NCI-H187 (cell line): ENCODE measurements at regions not wholly inside any gene's neighbourhood (a gene's known extent, or its start where the extent isn't known, plus 50 kb on each side); places are given as distances from the start of the nearest gene placed in this dataset.
"Not testable (repeated sequence)": the region's sequence is repeated elsewhere in the genome, so short reads cannot be mapped to it uniquely, and the experiment has no call there.

Experiments
- DNase-seq, 2 experiments: peaks; one replicate each; lab custom pipeline; 2025; lab: John Stamatoyannopoulos, UW

- no peak for DNase-seq
Measured at GRCh38 chr1:172837816-172838679, 179.1 kb downstream of the FASLG start.

- no peak for DNase-seq
Measured at GRCh38 chr1:172838680-172839313, 179.9 kb downstream of the FASLG start.

DNA sequence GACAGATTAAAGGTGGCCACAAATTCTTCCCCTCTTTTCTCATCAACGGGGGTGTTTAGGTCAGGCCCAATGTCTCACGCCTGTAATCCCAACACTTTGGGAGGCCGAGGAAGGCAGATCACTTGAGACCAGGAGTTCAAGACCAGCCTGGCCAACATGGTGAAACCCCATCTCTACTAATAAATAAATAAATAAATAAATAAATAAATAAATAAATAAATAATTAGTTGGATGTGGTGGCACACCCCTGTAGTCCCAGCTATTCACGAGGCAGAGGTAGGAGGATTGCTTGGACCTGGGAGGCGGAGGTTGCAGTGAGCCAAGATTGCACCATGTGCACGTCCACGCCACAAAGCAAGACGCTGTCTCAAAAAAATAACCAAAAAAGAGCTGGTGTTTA is 180.7 kb downstream of the FASLG start:
- DNase-seq: not testable (repeated sequence)

DNA sequence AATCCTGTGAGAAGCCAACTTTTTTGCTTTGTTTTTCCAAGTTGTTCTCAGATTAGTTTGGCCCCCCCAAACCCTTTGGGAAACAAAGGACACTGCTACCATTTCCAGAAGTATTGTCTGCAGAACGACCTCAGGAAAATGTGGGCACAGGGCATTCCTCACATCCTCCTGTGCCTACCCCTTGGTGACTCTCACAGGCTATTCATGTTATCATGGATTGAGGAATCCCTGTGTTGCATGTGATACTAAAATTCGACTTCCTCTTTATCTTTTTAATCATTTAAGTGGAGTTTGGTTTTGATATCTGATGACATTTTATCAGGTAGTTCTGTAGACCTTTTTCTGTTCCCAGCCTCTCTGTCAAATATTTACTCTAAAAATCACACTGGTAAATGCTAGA is 184.5 kb downstream of the FASLG start:
- DNase-seq: no peak

DNA sequence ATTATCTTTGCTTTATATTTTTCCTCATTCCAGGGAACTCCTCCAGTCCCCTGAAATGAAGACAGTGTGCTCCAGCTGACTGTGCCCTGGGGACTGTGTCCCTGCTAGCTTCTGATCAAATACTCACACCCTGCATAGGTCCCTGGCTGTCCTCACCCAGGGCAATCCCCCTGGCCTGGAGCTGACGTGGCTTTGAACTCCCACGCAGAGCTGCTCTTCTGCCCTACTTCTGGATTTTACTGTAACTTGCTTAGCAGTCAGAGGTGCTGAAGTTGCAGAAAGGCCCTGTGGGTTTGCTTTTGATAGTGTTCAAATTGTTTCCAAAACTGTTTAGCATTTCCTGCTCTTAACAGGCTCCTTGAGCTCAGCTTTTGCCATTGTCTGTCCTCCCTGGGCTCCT is 186.5 kb downstream of the FASLG start:
- no peak for DNase-seq

DNA sequence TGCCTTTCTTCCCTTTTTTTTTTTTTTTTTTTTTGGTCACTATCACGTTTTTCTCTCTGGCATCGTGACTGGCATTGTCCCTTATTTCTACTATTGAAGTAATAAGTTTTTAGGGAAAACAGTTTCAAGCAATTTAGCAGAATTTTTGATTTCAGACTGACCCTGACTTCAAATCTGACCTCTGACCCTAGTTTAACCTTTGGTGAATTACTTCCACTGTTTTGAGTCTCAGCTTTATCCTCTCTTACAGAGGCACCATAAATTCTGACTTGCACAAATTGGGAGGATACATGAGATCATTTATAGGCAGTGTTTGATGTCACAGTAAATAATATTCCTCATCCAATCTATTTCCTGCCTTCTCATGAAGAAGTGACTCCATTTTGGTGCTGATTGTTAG is 187.0 kb downstream of the FASLG start:
- DNase-seq: no peak

DNA sequence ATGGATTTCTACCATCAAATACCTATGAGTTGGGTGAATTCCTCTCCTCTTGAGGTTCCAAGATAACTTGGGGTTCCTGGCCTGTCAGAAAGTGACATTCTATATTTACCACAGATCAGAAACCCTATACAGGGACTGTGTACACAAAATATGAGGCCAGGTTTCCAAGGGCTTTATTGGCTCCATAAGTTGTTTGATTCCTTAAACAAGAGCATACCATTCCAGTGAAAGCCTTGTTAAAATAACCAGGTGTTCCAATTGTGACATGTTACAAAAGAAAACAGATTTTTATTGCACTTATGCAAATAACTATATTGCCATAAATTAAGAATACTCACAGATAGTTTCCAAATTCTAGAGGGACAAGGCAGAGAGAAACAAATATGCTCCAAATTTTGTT is 188.9 kb downstream of the FASLG start:
- DNase-seq: not testable (repeated sequence)

- no peak for DNase-seq
Measured at GRCh38 chr1:172849653-172850052, 190.8 kb downstream of the FASLG start.

DNA sequence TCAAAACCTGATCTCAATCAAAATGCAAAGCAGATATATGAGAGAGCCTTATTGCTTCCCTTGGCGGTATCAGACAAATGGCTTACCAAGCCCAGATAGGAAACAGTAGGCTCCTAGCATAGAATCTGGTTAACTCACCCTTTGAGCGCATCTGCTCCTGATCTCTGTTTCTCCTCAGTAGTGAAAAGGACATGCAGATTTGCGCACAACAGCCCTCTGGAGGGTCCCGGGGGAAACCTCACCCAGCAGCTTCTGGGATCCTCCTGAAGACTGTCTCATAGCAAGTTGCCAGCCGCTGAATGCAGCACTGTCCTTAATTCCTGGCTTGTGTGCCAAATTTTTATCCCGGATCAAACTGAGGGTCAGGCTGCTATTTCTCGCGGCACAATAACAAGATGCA is 192.2 kb downstream of the FASLG start:
- no peak for DNase-seq

- DNase-seq: no peak
Measured at GRCh38 chr1:172851856-172852255, 193.0 kb downstream of the FASLG start.

DNA sequence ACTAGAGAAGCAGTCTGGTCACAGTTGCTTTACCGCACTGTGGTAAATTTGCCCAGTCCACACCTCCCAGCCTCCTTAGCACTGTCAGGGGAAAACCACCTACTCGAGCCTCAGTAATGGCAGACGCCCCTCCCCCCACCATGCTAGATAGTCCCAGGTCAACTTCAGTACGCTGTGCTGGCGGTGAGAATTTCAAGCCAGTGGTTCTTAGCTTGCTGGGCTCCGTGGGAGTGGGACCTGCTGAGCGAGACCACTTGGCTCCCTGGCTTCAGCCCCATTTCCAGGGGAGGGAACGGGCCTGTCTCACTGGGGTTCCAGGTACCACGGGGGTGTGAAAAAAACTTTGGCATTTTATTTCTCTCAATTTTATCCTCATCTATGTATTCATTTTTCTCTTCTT is 194.8 kb downstream of the TNFSF18 start:
- not testable (repeated sequence) for DNase-seq

GRCh38 chr1:172863031-172863430 is 187.7 kb downstream of the TNFSF18 start:
- no peak for DNase-seq

DNA sequence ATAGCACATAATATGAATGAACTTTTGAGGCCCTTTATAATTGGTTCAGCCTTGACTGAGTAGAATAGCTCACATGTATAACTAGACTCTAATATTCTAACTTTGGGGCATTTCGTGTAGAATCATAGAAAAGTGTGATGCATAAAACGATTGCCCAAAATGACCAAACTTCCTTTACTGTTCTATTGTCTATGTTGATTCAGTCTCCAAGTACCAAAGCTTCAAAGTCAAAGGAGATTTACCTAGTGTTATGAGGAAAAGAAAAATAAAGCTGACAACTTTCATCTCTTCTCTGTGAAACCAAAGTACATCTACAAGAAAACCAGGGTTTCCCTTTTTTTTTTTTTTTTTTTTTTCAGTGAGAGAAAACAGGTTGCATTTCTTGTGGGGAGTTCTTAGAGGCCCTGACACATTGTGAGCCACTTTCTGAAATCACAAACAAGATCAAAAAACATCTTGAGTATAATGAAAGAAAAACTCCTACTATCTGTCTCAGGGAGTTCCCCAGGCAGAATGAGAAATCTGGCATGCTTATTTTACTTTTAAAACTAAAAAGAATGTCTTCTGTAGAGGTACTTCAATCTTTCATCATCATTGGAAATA is 183.4 kb downstream of the TNFSF18 start:
- no peak for DNase-seq

DNA sequence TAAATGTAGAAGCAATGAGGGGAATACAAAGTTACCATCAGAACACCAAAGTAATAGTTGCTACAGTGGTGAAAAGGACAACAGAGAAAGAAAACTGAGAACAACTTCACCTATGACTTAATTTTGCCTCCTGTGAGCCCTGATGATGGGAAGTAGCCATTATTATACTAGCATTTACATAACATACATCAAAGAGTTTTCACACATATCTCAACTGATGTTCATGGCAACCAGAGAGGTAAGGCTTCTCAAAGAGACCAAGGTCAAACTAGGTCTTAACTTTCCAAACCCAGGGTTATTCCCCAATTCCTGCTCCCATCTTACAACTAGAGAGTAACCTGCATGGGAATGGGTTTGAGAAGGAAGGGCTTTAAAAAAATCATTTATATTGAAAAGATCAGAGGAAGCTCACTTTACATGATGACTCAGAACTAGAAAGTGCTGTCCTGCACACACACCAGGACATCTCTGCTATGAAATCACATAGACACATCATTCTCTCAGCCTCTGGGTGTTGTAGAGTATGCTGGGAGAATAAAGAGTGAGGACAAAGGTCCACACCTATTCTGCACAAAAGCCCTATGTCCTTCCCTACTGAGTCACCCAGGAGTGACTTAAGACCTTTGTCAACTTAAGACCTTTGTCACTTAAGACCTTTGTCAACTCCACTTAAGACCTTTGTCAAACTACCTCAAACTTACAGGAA is 179.7 kb downstream of the TNFSF18 start:
- no peak for DNase-seq

DNA sequence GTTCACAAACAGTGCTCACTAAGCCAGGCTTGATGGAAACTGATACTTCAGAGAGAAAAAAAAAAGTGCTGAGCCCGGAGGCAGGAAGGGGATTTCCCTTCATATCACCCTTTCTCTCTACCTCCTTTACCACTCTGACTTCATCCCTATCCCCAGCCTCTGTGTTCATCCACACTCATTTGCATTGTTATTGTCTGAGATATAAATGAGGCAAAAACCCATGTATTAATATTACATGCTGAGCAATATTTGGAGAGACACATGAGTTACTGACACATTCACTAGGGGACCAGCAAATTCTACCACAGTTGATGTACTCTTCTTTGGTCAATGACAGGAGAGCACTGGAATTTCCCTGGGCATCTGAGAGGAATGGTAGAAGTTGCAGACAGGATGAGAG is 175.8 kb downstream of the TNFSF18 start:
- DNase-seq: no peak

- no peak for DNase-seq
Measured at GRCh38 chr1:172875892-172876291, 174.8 kb downstream of the TNFSF18 start.

DNA sequence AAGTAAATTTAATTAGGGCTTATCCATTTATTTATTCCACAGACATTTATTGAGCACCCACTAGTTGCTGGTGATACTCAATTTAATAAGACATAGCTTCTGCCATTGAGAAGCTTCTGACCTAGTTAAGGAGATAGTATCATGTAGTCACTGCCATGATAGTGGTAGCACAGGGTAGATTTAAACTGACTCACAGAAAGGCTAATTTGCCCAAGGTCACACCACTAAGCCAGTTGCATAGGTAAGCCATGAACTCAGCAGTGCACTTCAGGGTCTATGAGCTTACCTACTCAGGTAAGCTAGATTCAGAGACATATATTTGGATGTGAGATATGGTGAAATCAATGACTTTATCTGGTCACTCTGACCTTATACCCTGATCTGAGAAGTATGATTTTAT is 168.4 kb downstream of the TNFSF18 start:
- no peak for DNase-seq

- DNase-seq: no peak
Measured at GRCh38 chr1:172882791-172883386, 167.9 kb downstream of the TNFSF18 start.

DNA sequence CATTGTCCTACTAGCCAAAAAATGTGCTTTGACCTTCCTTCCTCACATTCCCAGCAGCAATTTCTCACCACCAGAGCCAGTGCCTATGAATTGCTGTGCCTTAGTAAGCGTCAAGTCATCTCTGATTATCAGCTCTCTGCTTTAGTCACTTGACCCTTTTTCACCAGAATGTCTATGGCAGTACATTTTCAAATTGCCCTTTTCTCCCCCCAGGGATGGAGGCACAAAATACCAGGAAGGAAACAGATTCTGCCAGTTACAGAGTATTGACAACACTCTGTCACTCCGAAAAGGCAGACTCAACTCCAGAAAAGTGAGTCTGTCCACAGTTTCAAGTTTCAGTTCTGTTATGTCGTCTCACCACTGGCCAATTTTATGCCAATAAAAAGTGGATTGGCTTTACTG is 167.4 kb downstream of the TNFSF18 start:
- DNase-seq: no peak

DNA sequence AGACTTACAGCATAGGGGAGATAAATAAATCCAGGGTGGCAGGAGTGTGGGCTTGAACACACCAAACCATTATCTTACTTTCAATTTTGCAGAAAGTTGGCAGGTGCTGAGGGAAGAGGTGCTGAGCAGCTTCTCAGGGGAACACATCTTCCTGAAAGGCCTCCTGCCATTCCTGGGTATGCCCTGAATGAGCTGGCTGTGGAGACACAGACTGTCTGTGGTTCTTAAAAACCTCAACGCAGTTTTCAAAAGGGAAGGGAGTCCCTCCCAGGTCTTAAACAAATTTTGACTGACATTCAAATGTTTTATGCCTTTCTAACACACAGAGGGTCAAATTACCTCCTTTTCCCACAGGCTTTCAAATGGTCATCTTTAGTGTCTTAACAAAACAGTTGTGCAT is 166.9 kb downstream of the TNFSF18 start:
- no peak for DNase-seq

DNA sequence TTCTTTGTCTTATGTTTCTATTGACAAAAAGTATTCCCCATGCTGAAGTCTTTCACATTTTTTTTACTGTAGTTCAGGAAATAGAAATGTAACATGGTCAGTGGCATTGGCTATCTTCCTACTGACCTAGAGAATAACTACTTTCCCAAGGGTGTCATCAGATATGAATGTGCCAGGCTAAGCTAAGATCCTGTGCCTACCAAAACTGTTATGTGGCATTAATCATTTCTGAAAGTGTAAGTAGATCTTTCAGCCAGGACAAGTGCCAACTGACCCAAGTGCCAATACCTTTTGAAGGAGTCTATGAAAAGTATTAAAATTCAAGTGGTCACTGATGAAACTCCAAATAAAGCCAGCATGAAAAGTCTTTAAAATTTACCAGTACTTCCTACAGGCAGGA is 165.3 kb downstream of the TNFSF18 start:
- no peak for DNase-seq

DNA sequence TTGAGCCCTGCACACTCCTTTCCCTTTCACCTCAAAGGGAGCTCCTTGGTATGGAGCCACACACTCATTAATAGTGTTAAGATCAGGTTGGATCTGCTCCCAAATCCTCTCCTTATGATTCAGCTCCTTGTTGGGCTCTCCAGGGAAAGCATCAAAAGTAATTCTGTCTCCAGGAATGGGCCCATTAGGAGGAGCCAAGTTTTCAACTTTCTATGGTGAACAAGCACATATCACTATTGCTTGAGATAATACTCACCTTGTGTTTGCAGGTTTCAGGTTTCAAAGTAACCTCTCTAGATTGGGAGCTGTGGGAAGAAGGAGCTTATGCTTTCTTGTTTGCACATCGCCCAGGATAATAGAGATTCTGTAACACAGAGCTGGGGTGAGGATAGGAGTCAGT is 164.8 kb downstream of the TNFSF18 start:
- DNase-seq: no peak
